ENCODE measurements at regions not wholly inside any gene's neighbourhood (a gene's known extent, or its start where the extent isn't known, plus 50 kb on each side); places are given as distances from the start of the nearest gene placed in this dataset.
"Not testable (repeated sequence)": the region's sequence is repeated elsewhere in the genome, so short reads cannot be mapped to it uniquely, and the experiment has no call there.

DNA sequence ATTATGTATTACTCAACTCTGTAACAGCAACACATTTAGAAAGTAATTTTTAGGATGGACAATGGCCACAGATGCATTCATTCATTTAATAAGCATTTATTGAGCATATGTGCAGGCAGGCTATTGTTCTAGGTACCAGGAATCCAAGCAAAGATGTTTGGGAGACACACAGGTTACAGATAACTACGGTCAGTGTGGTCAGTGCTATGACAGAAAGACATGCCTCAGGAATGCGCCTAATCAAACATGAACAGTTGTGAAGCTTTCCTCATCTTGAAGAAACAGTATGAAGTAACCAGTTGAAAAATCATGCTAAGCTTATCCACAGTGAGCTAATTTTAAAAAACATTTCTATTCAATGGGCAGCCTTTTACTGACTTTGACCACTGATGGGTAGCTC, 155.4 kb upstream of the CCDC54 start:
- DNase-seq (ENCODE audit: low read depth): no peak

DNA sequence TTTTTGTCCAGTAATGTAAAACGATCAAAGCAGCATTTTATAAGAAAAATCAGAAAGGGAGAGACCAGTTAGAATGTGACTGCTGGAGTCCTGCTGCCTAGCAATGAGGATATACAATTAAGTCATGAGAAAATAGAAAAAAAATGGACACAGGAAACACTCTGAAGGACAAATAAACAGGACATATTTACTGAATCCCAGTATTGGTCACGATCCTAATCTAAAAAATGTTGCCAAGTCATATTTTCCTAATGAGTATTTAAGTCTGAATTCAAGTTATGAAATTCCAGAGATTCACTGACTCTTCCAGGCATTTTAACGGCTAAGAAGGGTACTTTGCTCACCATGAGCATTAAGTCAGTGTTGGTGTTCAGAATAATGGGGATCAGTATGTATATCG, 154.3 kb upstream of the CCDC54 start:
- DNase-seq (ENCODE audit: low read depth): no peak

DNA sequence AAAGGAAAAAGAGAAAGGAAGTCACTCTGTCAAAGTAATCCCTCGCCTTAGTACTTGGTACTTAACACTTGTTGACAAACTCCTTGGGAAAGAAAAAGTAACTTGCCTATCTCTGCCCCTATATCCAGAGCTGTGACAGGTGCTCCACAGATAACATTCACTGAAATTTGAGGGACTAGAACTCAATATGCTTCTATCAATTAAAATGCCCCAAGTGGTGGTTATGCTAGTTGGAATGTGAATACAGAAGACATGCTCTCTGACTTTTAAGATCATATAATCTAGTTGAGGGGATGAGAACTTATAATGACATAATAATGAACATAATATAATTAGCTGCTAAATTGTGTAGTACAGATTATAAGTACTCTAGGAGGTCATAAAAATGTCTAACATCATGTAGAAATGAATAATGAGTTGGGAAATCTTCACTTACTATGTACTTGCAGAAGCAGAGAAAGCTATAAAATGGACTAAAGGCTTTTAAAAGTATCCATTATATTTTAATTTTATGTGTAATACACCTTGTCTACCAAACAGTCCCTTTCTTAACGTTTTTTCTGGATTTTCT, 153.1 kb upstream of the CCDC54 start:
- no peak for DNase-seq (ENCODE audit: low read depth)

DNA sequence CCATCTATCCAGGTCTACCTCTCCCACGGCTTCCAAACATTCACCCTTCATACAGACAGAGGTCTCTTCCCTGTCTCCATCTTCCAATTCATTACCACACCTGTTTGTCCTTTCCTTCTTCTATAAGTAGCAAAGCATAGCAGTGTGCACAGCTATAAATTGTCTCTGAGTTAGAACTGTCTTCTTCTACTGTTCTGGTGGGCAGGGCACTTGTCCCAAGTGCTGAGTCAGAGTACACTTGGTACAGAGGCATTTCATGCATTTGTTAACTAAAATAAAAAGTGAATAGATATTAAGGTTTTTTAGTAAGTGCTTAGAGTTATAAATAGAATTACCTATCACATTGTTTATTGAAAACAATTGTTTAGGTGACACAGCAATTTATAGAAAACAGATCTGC, 150.1 kb upstream of the CCDC54 start:
- no peak for DNase-seq (ENCODE audit: low read depth)

DNA sequence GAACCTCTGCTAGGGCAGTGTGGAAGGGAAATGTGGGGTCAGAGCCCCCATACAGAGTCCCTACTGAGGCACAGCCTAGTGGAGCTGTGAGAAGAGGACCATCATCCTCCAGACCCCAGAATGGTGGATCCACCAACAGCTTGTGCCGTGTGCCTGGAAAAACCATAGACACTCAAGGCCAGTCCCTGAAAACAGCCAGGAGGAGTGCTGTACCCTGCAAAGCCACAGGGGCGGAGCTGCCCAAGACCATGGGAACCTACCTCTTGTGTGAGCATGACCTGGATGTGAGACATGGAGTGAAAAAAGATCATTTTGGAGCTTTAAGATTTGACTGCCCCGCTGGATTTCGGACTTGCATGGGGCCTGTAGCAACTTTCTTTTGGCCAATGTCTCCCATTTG, 143.4 kb upstream of the CCDC54 start:
- not testable (repeated sequence) for DNase-seq (ENCODE audit: low read depth)

DNA sequence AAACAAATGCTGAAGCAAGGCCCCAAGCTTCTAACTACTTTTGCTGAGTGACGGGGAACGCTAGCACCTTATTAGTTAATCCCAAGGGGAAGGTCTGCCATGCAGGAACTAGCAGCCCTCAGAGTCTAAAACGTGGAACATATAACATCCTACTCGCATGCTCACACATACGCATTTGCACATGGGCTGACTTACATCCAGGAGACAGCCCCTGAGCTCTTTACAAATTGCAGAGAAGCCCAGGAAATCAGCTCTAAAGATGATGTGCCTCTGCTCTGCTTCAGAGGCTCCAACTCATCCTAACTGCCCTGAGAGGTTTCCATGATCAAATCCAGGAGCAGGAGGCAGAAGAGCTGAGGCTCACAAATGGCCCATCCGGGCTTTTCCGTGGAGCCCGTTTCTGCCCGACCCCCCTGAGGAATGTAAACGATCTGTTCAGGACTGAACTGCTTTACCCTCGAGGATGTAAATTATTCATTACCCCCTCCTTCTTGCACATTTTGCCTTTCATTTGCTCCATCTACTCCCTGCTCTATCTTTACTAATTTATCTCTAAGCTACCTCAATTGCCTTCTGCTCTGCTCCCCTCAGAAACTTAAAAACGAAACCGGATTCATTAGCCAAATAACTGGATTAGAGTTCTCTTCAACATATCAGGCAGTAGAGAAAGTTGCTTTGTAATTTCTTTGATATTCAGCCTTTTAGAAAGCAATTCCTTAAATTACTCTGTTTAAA, 141.9 kb upstream of the CCDC54 start:
- no peak for DNase-seq (ENCODE audit: low read depth)

DNA sequence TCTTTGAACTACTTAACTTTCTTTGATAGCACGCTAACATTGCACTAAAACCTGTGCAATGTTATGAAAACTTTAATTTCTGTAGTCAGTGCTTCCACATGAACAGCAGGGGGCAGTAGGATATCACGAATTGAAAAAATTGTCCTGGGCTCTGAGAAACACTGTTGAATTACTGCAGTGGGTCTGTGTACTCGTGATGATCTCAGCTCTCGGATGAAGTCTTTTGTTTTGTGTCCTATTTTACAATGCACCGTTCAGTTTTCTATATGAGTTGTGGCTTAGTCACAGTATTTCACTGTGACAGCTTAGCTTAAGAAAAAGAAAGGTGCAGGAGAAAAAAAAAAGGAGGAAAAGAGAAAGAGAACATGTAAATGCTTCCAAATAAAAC, 141.3 kb upstream of the CCDC54 start:
- peak; percentile 4 for DNase-seq (ENCODE audit: low read depth)

DNA sequence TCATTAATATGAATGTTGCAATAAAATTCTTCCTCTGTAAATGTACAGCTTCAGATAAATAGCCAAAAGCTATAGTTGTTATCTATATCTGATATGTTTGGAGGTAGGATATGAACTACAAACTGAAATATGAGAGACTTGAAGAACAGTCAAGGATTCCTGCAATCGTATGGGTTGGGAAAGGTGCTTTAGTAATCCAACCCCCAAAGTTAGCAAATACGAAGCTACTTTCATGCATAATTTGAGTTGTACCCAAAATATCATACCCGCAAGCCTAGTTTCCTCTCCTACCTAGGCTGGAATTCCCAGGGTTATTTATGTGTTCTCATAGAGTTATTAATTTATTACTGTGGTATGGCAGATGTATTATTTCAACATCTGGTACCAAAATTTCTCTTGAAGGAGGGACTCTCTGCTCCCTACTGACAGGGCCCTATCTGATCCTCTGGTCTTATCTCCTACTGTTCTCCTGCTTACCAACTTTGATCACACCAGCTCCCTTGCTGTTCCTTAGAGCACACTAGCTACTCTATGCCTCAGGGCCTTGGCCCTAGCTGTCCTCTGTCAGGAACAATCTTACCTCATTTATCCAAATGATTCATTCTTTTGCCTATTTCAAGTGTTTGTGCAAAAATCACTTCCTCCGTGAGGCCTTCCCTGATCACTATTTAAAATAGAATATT, 140.4 kb upstream of the CCDC54 start:
- DNase-seq (ENCODE audit: low read depth): no peak

DNA sequence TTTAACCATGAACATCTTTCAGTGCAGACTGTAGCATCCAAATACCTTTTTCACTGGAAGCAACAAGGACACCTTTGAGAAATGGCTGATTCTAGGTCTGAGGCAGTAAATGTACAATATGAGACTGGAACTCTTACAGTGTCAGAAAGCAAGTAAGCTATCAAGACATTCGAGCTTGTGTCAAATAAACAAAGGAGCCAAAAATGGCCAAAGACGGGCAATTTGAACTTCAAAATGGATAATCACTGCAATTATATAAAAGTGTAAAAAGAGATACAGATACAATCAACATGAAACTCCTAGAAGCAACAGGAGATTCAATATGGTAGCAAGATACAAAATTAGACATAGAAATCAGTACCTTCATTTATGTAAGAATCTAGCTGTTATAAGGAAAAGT, 138.5 kb upstream of the CCDC54 start:
- no peak for DNase-seq (ENCODE audit: low read depth)

DNA sequence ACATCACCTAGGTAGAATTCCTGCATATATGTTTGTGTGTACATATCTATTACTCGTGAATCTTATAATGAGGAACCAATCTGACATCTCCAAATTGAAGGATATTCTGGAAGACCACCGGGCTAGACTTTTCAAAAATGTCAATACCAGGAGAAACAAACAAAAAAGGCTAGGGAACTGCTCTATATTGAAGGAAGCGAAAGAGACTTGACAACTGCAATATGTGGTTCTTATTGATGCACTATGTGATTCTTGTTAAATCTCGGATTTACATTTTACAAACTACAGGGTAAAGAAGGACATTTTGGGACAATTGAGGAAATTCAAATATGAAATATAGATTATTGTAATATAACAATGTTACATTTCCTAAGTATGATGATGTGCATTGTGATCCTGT, 137.5 kb upstream of the CCDC54 start:
- no peak for DNase-seq (ENCODE audit: low read depth)

DNA sequence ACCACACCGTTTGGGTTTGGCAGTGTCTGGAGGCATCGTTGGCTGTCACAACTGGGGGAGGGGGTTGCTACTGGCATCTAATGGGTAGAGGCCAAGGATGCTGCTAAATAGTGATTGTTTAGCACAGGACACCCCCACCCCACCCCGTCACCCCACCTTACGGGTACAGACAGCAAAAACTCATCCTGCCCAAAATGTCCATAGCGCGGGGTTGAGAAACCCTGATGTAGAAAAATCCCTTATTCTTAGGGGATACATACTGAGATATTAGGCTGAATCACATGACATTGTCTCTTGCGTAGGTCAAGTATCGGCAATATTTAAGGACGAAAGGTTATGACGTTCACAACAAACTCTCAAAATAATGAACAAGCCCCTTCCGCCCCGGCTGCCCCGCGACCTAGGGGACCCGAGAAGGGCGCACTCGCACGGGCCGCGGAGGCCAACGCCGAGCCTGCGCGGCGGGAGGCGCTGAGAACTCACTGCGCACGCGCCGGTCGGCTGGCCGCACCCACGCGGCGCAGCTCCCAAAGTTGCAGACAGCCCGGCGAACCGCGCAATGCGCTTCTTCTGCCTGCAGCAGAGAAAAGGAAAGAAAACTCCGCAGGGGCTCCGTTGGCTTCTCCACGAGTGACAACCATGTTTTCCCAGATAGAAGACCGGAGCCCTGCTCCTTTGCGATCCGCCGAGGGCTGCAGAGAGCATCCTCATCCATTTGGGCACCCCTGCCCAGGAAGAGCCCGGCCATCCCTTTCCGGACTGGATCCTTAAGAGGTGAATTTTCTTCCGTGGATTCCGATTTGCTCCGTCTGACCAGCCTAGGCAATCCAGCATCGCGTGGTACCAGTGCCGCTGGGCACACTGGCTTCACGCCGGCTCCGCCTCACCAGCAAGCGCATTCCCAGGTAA, 136.8 kb upstream of the CCDC54 start:
- DNase-seq (ENCODE audit: low read depth): peak; percentile 58

DNA sequence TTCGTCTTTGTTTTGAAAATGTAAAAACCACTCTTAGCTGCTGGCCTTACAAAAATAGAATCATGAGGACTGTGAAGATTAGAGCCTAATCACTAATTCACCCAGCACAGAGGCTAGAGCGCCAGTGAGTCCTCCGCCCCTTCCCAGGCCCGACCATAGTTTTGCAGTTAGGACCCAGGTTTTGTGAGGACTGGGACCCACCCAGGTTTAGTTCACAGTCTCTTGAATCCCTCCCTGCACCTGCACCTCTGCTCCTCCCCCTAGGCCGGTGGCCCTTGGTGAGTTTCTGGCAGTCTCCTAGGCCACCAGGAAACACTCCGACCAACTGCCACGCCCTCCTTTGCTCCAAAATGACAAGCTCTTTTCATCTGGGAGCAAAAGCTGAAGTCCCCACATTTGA, 136.0 kb upstream of the CCDC54 start:
- DNase-seq (ENCODE audit: low read depth): no peak

DNA sequence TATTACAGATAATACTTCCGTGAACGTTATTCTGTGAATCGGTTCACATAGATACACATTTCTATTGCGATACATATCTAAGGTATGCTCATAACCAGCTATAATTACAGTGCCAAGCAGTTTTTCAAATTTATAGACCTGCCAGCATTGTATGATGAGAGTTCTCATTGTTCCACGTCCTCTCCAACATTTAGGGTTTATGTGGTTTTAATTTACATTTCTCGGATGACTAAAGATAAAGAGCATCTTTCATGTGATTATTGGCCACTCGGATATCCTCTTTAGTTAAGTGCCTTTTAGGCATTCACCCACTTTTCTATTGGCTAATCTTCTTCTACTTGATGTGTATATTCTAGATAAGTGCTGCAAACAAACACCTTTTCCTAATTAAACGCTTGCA, 134.7 kb upstream of the CCDC54 start:
- DNase-seq (ENCODE audit: low read depth): no peak

DNA sequence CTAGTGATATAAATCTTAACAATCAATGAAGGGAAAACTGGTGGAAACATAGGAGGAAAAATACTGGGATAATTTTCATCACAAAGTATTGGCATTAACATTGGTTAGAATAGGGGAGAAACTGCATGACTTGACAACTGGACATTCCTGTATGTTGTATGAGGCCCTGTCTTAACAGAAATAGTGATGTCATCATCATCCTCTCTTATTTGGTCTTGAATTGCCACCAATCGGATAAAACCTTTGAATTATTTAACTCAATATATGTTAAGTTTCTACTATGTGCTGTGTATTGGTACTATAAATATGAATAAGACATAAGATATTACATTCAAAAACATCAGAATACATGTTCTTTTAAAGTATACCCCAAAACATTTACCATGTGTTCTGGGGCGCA, 130.1 kb upstream of the CCDC54 start:
- DNase-seq (ENCODE audit: low read depth): no peak

DNA sequence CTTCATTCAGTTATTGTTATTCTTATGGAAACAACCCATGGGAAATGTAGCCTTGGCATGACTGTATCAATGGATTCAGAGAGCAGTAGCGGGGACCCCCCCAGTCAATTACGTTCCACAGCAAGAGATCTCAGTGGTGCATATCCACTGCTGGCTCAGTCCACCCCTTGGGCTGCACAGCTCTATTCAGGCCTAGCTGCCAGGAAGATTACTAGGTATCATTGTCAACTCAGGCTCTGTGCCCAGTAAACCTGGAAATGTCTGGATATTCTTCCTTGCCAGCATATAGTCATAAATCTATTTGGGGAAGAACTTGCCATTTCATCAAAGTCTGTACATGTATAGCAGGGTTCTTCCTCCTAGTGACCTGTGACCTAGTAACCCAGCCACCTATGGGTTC, 128.1 kb upstream of the CCDC54 start:
- DNase-seq (ENCODE audit: low read depth): no peak

DNA sequence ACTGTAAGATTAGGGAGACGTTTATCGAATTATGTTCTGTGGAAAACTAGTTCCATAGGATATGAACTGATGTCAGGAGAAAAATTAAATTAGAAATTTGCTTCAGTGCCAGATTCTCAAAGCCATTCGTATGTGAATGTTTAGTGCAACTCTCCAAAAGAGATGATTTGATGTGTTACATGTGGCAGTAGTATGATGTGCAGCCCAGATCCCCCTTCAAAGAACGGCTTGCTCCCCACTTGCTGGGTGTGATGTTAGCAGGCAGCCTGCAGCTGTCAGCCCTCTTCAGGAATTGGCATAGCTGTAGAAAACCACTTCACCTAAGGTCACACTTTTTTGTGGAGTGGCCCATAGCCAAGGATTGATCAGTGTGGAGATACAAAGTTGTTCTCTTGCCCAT, 127.0 kb upstream of the CCDC54 start:
- no peak for DNase-seq (ENCODE audit: low read depth)

DNA sequence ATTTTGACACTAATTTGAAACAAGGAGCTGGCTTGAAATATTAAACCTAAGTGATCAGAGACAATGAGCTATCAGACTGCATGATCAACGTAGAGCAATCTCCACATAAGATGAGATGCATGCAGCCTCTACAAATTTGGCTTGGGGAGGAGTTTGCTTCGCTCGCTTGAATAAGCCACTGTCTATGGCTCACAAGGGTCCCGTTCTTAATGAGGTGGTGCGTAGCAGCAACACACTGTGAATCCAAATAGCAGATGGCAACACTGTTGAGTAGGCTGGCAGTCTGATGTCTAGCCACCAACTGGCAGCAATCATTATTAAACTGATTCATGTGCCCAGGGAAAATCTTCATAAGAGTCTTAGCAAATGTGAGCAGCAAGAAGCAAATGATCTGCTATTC, 125.4 kb upstream of the CCDC54 start:
- DNase-seq (ENCODE audit: low read depth): no peak

DNA sequence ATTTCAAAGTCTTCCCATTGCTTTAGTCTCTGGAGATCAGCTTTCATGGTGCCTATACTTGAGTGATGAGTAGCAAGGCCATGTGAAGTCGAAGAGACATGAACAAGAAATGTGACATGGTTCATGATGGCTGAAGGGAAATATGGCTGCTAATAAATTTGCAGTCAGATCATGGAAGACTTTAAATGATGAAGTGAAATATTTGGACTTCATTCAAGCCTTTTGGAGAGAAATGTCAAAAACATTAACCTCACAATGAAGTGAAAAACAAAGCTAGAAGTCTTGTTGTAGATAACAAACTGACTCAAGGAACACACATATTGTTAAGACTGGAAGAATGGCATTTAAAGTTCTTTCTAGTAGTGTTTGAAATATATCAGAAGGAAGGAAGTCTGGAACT, 120.3 kb upstream of the CCDC54 start:
- no peak for DNase-seq (ENCODE audit: low read depth)

DNA sequence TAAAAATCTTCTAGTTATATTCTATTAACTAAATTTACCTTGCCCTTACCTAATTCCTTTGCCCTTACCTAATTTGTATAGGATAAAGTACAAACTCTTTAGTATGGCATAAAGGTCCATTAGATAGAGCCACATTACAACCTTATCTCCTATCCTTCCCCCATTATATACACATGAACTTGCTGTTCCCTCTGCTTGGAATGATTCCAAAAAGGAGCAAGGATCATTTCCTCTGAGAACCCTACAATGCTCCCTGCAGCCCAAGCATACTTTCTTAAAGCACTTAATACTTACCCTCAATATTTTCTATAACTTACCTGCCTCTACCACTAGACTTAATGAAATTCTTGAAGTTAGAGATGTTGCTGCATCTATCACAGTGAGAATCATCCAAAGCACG, 118.9 kb upstream of the CCDC54 start:
- DNase-seq (ENCODE audit: low read depth): no peak

DNA sequence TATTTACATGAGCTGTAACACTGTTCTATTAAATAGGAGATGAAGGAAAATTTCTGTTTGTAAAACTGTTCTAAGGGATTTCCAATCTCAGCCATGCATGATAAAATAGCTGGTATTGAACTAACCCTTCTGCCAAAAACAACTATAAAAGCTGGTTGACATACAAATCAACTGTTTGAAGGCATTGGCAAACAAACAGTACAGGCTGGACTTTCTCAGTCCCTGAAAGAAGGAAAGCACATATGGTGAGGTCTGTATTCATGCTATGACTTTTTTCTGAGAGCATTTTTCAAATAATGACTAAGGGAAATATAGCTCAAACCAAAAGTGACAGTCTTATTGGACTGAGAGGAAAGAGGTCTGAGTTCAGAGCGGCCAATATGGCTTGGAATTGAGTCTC, 117.0 kb upstream of the CCDC54 start:
- no peak for DNase-seq (ENCODE audit: low read depth)

DNA sequence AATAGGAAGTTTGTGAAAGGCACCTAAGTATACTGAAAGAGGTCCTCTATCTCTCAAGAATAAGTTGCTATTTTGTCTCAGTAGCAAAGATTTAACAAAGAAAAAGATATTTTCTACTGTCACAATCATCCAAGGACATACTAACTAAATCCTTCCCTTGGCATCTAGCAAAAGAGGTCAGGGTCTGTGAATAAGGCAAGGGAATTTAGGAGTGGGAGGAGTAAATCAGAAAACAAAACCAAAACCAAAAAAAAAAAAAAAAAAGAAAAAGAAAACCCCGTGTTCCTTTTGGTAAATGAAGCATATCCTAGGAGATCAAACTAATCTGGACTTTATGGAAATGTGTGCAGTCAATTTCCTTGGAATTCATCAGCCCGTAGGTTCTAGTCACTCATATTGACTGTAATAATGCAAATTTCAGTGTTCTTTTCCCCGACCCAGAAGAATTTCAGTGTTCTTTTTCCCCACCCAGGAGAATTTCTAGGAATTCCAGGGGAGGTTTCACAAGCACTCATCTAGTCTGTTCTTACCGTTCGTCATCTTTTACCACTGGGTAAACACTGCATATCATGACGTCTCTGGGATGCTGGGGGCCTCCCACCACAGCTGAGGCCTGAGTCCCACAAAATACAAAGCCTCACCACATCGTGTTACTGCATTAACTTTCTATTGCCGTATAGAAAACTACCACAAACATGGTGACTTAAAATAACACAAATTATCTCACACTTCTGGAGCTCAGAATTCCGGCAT, 113.8 kb upstream of the CCDC54 start:
- DNase-seq (ENCODE audit: low read depth): no peak

DNA sequence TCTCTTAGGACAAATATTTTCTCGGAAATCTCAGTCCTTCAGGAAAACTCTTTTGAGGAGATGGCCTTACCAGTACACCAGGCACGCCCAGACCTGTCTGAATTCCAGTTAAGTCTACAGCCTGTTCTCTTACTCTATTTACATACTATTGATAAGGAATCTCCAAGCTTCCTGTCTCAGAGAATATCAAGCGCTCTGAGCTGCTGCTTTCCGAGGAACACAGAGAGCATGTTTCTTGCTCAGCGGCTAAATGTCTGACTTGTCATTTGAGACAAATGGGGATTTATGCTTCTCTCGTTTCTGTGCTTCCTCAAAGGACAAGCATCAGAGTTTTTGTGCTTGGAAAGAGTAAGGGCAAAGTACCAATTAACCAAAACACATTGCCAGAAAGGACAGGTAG, 112.4 kb upstream of the CCDC54 start:
- no peak for DNase-seq (ENCODE audit: low read depth)

Data from activated T-helper 1 cell treated with Interleukin-2 at 50 U/mL for 16 hours (primary cell).